DLD1 (cell line): ENCODE measurements at regions not wholly inside any gene's neighbourhood (a gene's known extent, or its start where the extent isn't known, plus 50 kb on each side); places are given as distances from the start of the nearest gene placed in this dataset.

Source experiments
- in situ Hi-C: cut with HindIII; loops from 2 replicates; pipeline ENCODE4 v1.10.0; 2017; ENCODE audit warnings: low sequenced_read_pairs

DNA sequence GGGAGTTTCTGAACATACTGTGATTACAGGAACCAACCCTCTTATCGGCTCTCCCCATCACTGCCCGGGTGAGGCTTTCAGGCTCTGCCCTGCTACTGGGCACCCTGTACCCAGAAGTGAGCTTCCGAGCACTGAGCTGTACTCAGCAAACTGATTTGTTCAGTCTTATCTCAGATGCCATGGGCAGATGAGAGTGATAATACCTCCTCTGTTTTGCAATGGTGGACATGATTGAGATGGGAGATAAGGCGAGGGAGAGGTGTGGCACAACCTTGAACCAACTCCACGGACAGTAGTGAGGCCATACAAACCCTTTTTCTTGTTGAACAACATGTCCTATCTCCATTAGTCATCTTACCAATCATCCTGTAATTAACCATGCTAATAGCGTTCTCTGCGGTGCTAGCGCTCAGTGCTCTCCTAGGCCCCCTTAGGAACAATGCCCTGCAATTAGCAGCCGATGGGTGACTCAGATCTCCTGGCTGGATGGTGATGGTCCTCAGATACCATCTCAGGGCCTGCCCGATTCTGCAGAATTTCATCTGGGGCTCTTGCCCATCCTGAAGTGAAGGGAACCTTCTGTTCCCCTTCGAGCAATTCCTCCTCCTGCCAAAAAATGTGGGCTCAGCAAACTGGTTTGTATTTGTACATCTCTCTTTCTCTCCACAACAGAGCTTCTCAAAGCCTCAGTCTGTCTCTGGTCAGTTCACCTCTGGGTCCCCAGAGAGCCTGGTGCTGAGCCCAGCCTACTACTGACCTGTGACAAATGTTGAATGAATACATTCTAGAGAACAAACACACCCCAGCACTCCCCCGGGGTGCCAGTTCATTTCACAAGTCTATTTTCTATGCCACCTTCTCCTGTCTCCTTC, 139.3 kb upstream of the IRX3 start:
- in situ Hi-C loops, result no loop called here

DNA sequence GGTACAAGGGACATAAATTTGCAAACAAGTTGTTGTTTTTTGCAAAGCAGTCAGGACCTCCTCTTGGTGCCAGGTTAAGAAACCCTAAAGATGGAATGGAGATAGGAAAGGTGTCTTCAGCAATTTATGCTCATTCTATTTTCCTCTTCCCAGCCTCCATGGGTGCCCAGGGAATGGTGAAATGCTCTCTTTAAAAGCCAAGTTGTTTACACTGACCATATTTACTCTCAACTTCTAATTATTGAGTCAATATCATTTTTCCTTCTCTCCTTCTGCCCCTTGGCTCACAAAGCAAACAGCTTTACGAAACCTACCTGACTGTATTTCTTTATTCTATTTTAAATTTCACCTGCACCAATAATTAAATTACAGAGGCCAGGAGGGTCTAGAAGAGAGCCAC, 138.5 kb upstream of the IRX3 start:
- in situ Hi-C loops, result no loop called here

DNA sequence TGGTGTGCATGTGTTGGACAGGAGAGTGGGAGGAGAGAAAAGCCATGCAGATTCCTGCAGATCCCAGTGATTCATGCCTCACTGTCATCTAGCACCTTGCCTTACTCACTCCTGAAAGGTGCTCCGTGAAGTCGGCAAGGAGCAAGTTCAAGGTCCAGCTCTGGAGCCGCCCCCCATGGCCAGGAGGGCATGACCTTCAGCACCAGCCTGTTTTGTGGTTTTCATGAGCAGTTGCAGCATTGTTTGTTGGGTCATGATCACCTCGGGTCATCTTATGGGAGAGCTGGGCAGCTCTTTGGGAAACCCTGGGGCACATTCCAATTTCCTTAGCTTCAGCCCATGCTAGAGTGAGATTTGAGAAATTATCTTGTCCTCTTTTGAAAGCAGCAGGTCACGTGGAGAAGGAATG, 137.5 kb upstream of the IRX3 start:
- in situ Hi-C loops, result no loop called here

GRCh38 chr16:54422569-54422978, 136.0 kb upstream of the IRX3 start:
- in situ Hi-C loops, result no loop called here

DNA sequence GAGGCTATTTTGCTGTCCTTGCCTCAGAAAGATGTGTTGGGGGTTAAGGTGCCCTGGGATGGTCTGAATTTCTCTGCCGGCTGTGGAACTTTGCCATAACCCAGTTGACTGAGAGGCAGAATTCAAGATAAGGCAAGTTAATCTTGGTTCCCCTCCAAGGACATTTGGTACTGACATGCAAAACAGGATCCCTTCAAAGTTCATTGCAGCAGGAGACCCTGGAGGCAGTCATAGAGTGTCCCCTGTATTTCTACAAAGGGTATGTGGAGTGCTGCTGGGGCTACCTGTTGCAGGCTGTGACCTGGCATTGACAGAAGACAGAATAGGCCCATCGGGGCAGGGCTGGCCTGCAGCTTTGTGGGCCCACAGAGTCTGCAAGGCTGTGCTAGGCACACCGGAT, 135.6 kb upstream of the IRX3 start:
- in situ Hi-C loops, result no loop called here

GRCh38 chr16:54421220-54421619, 134.6 kb upstream of the IRX3 start:
- in situ Hi-C loops, result no loop called here

DNA sequence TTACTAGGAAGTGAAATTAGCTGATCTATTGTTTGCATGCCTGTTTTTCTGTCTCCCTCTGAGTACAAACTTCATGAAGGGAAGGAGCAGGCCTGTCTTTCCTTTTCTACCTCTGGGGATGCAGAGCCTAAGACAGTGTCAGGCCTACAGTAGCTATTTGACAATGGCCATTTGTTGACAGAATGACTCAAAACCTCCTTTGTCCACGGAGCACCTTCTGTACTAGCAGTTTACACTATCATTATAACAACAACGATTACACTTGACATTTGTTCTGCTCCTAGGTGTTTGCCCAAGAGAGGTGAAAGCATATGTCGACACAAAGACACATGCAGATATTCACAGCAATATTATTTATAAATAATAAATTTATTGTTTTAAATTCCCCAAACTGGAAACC, 132.3 kb upstream of the IRX3 start:
- in situ Hi-C loops, result no loop called here

GRCh38 chr16:54417384-54417783, 130.8 kb upstream of the IRX3 start:
- in situ Hi-C loops, result no loop called here

DNA sequence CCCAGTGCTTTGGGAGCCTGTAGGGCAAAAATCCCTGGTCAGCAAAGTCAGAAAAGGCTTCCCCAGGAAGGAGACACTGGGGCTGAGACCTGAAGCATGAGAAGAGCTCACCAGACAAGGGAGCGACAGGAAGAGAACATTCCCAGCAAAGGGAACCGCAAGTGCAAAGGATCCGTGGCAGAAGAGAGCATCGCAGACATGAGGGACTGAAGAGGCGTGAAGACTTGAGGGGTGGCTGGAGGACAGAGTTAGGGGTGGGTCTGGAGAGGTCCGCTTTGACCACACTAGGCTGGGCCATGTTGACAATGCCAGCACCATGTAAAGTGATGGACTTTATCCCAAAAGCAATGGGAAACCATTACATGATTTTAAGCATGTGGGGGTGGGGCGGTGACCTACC, 128.1 kb upstream of the IRX3 start:
- in situ Hi-C loops, result no loop called here

DNA sequence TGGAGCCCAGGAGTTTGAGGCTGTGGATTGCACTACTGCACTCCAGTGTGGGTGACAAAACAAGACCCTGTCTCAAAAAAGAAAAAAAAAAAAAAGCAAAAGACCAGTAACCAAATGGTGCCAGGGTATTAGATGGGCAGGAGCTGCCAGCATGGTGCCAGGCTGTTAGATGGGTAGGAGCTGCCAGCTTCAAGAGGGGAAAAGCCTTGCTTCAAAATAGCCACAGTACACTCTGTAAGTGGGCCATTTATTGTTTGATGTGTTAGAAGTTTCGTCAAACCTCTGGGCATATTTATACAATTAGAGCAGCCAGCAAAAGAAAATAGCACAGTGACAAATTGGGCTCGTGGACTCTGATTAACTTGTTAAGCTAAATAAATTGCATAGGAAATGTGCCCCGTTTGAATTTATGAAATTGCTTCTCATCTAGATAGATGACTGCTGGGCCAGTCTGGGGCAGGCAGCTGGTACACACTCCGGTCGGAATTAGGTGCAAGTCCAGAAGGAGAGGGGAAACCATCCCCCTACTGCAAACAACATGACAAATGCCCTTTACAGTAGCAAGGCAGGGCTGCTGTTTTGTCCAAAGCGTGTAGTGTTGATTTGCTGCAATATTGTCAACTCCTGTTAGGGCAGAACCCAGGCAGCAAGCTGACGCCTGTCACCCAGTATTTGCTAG, 126.3 kb upstream of the IRX3 start:
- in situ Hi-C loops, result no loop called here

DNA sequence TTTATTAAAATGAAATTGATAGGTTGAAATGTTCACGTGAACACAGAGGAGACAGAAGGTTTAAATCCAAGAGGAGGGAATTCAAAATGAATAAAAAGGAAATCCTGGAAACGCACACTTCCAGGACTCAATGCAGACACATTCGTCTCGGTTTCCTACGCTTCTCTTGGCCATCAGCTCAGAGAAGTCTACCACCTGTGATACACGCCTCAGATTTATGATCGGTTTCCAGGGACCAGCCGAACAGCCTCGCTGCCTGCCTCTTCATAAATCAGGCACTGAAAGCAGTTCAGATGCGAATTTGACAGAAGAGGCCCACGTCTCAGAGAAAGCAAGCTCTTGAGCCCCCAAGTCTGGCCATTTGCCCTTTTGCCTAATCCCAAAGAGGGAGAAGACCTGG, 125.5 kb upstream of the IRX3 start:
- in situ Hi-C loops, result no loop called here

DNA sequence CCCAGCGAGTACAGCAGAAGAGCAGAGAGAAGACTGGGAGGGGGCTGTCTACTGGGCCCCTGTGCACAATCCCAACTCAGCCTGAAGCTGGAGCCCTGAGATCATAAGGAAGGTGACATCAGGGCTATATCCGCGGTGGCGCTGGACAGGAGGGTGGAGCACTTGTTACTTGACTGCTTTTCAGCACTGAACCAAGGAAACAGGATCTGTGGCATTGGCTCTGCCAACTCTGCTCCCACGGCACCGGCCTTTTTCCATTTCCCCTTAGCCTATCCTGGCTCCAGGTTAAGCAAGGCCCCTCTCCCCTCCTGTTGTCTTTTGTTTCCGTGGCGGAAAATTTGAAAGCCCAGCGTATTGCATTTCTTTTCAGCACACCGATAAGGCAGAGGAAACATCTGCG, 125.0 kb upstream of the IRX3 start:
- in situ Hi-C loops, result no loop called here

GRCh38 chr16:54409982-54410381, 123.4 kb upstream of the IRX3 start:
- in situ Hi-C loops, result no loop called here

DNA sequence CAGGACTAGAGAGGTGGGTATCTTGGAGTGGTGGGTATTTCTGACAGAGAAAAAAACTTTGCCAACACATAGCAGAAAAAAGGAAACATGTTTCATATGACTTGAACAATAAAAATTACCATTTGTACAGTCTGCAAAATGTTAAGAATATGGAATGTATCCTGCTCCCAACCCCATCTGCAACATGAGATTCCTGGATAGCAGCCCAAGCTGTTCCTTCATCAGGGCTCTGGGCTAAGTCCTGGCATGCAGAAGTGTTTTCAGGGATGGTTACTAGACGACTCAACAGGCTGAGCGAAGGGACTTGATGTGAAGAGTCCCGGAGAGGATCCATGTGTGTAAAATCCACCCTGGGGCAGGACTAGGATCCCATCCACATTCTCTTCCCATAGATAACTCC, 121.0 kb upstream of the IRX3 start:
- in situ Hi-C loops, result no loop called here

DNA sequence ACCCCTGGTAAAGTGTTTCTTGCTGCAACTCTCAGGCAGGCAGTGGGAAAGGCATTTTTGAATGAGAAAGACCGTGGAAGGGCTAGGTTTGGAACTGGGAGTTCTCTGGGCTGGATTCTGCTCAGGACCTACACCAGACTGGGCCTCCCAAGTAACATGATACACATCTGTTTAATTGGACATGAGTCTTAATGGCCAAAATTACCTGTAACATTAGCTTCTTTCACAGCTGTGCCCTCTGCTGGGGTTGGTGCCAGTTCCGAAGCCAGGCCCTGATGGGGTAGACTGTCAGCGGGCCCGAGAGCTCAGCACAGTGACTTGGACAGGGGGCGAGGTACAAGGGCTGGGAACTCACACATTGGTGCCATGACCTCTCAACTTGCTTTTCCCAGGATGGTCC, 118.9 kb upstream of the IRX3 start:
- in situ Hi-C loops, result no loop called here

GRCh38 chr16:54403580-54403979, 117.0 kb upstream of the IRX3 start:
- in situ Hi-C loops, result no loop called here

DNA sequence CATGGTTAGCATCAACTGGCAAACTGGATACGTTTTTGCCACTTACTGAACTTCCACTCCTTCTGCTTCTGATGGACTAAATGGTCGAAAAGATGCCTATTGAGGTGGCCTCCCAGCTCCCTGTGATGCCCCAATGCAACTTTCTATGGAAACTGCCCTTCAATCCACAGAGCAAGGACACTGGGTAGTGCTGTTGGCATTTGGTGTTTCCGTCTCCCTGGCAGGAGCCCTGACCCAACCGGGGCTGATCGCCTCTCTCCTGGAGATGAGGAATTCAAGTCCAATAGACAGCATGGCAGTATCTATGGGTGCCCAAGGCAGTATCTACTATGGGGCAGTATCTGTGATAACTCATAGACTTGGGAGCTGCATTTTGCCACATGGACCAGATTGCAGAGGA, 116.3 kb upstream of the IRX3 start:
- in situ Hi-C loops, result no loop called here

DNA sequence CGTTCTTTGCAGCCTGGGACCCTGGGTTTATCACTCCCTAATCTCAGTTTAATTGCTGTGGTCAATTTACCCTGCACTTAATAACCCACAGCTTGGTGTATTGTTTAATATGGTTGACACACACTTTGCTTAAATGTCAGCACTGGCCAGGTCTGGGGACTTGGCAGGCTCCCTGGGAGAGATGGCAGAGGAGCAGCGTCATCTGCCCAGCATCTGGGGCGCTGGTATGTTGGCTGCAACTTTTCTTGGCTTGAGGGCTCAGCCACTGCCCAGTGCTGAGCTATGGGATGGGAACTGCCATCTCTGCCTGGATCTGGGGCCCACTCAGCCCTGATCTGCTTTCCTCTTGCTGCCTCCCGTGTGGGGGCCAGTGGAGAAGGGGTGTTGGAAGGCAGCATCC, 115.7 kb upstream of the IRX3 start:
- in situ Hi-C loops, result no loop called here

DNA sequence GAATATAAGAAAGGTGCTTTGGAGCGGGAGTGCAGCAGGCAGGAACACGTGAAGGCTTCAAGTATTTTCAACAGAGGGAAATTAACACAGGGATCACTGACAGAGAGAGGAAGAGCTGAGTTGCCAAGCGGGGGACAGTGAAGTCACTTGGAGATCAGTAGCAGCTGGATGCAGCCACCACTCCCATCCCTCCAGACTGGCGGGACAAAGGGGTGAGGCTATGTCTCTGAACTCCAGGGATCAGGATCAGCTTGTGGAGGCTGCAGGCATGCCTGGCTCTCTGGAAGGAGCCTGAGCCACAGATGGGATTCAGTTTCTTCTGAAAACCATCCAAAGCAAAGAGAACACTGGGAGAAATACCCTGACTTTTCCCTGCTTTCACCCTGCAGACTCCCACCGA, 113.7 kb upstream of the IRX3 start:
- in situ Hi-C loops, result no loop called here

DNA sequence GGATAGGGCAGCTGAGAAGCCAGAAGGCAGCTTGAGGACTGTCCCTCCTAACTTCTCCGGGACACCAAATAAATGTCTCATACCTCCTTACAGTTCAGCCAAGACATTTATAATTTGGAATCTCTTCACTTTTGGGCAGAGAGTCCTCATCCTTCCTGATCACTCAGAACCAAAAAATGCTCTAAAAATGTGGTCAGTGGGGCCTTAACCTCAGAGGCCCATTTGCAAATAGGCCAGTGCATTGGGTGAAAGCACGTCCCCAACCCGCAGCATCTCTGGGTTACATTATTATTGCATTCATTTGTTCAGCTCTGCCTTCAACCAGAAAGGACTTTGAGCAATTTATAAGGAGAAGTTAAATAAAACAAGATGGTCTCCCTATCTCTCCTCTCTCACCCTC, 112.4 kb upstream of the IRX3 start:
- in situ Hi-C loops, result no loop called here

- in situ Hi-C loops, result no loop called here
Measured at GRCh38 chr16:54397838-54398237, 111.3 kb upstream of the IRX3 start.

DNA sequence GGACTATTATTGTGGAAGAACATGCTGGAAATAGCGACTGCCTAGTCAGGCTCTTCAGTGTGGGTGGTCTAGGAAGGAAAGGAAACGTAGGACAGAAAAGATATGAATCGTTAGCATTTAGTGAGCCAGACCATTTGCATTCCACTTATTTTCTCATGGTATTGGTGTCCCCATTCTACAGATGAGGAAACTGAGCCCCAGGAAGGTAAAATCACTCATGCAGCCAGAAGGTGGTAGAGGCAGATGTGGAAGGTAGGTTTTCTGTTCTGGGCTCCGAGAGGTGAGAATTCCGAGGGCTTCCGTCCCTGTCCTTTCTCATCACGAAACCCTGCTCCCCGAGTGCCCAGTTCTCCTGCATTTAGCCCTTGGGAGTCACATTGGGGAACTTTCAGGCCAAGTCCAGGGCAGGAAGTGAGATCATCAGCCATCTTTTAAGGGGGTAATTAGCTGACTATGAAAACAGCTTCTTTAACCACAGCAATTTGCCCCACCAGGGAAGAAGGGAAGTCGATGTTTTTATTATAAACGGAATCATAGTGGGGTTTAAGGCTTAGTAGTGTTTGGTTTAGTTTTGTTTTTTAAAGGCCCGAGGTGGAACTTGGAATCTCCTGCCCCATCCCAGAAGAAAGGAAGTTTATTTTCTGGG, 110.7 kb upstream of the IRX3 start:
- in situ Hi-C loops, result no loop called here
